Astrocyte of the cerebellum (primary cell): ENCODE measurements at regions not wholly inside any gene's neighbourhood (a gene's known extent, or its start where the extent isn't known, plus 50 kb on each side); places are given as distances from the start of the nearest gene placed in this dataset.

Experiments used
- DNase-seq: peaks from one replicate; pipeline ENCODE4 v3.0.0-alpha.2; 2011; ENCODE audit warnings: low read depth
- H3K4me3 ChIP-seq: 2 replicates; pipeline ENCODE4 v1.5.1; 2011; ENCODE audit warnings: mild to moderate bottlenecking, low read depth, low read length, moderate library complexity
- in situ Hi-C: cut with HindIII; loops from 2 replicates; pipeline ENCODE4 v1.10.0; 2017; ENCODE audit warnings: low sequenced_read_pairs
- TF ChIP-seq, protein P1 (sequence below): IDR thresholded peaks from 2 replicates; pipeline ENCODE4 v1.5.1; 2012; ENCODE audit warnings: low read length, low read depth, moderate library complexity, mild to moderate bottlenecking; ENCODE audit errors: missing control alignments

DNA sequence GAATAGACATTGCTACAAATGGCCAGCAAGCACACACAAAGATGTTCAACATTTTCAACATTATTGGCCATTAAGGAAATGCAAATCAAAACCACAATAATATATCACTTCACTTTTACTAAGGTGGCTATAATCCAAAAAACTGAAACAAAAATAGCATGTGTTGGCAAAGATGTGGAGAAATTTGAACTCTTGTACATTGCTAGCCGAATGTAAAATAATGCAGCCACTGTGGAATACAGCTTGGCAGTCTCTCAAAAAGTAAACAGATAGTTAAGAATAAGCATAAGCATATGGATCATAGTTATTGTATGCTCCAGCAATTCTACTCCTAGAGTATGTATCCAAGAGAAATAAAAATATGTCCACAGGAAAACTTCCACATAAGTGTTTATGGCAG is 192.5 kb downstream of the EN1 start:
- TF ChIP-seq, protein P1, sequence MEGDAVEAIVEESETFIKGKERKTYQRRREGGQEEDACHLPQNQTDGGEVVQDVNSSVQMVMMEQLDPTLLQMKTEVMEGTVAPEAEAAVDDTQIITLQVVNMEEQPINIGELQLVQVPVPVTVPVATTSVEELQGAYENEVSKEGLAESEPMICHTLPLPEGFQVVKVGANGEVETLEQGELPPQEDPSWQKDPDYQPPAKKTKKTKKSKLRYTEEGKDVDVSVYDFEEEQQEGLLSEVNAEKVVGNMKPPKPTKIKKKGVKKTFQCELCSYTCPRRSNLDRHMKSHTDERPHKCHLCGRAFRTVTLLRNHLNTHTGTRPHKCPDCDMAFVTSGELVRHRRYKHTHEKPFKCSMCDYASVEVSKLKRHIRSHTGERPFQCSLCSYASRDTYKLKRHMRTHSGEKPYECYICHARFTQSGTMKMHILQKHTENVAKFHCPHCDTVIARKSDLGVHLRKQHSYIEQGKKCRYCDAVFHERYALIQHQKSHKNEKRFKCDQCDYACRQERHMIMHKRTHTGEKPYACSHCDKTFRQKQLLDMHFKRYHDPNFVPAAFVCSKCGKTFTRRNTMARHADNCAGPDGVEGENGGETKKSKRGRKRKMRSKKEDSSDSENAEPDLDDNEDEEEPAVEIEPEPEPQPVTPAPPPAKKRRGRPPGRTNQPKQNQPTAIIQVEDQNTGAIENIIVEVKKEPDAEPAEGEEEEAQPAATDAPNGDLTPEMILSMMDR, result no peak
- peak; percentile 66 for DNase-seq
- H3K4me3 ChIP-seq, result no peak overlapping the region
- in situ Hi-C loops, result no loop called here

DNA sequence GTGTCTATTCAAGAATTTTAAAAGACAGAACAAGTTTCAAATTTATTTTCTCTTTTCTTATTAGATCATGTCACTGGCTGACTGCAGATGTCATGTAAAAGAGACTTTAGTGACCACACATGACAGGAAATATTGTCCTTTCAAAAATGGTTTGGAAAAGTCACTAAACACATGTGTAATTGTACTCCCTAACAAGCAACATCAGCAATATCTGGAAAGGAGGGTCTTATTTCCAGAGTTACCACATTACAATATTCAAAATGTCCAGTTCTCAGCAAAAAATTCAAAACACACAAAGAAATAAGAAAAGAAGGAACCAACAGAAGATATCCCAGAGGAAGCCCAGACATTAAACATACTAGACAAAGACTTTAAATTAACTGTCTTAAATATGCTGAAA is 197.1 kb downstream of the EN1 start:
- TF ChIP-seq, protein P1, result no peak
- no peak overlapping the region for H3K4me3 ChIP-seq
- DNase-seq, result no peak
- in situ Hi-C loops, result no loop called here

DNA sequence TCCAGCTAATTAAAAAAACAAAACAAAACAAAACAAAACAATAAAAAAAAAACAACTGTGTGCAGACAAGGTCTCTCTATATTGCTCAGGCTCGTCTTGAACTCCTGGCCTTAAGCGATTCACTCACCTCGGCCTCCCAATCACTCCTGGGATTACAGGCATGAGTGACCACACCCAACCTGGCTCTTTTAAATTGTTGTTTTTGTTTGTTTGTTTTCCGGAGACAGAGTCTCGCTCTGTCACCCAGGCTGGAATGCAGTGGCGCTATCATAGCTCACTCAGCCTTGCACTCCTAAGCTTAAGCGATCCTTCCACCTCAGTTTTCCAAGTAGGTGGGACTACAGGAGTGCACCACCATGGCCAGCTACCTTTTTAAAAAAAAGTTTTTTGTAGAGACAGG is 201.6 kb downstream of the EN1 start:
- in situ Hi-C loops, result no loop called here
- DNase-seq, result no peak
- no peak overlapping the region for H3K4me3 ChIP-seq
- TF ChIP-seq, protein P1, result no peak

DNA sequence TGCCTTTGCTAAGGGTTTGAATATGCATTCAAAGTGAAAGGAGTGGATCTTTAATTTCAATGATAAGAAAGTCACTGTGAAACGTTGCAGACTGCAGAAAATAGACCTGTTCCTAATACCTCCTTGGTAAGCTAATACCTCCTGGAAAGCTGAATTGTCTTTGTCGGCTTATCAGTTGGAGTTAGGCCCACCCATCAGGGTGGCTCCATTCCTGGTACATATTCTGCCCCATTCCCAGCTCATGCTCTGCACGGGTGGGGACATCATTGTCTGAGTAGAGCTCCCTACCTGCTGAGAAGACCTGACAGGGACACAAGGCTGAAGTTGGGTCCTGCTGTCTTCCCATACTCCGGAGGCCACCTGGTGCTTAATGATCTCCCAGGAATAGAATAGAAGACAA is 203.3 kb downstream of the EN1 start:
- H3K4me3 ChIP-seq, result no peak overlapping the region
- TF ChIP-seq, protein P1, result no peak
- DNase-seq, result no peak
- in situ Hi-C loops, result no loop called here

DNA sequence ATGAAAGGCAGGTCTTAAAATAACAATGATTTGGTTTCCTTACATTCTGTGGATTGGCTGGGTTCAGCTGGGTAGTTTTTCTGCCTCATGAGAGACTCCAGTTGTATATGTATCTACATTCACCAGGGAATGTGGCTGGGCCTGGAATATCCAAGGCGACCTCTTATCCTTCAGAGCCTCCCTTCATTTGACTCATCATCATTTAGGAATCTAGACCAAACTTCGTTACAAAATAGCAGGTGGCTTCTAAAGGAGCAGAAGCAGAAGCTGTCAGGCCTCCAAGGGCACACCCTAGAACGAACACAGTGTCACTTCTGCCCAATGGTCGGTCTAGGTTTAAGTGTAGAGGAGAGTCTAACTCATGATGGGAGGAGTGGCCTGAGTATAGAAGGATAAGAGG is 204.2 kb downstream of the EN1 start:
- in situ Hi-C loops, result no loop called here
- no peak overlapping the region for H3K4me3 ChIP-seq
- no peak for DNase-seq
- TF ChIP-seq, protein P1, result no peak

DNA sequence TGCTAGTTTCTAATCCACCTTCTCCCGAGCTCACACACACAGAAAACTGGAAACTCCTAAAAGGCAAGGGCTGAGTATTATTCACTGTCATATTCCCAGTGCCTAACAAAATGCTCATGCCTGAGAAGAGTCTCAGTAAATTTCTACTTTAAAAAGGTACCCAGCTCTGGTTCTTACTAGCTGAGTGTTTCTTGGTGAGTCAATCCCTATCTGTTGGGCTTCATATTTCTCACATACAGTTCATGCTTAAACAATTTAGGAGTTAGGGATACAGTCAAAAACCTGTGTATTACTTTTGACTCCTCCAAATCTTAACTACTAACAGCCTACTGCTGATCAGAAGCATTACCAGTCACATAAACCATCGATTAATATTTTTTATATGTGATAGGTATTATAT is 204.9 kb downstream of the EN1 start:
- DNase-seq, result no peak
- H3K4me3 ChIP-seq, result no peak overlapping the region
- TF ChIP-seq, protein P1, result no peak
- in situ Hi-C loops, result no loop called here

DNA sequence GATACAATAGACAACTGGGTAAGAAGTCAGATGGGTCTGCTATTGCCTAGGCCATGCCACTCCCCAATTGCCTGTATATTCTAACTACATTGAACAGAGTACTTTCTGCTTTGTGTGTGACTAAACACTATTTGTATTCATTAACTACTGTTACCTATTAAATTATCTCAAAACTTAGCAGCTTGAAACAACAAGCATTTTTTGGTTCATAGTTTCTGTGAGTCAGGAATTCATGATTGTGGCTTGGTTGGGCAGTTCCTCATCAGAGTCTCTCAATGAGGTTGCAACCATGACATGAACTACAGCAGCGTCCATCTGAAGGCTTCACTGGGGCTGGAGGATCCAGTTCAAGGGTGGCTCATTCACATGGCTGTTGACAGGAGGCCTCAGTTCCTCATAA is 205.7 kb downstream of the EN1 start:
- no peak for DNase-seq
- in situ Hi-C loops, result no loop called here
- TF ChIP-seq, protein P1, result no peak
- no peak overlapping the region for H3K4me3 ChIP-seq
